ENCODE measurements at regions not wholly inside any gene's neighbourhood (a gene's known extent, or its start where the extent isn't known, plus 50 kb on each side); places are given as distances from the start of the nearest gene placed in this dataset.

DNA sequence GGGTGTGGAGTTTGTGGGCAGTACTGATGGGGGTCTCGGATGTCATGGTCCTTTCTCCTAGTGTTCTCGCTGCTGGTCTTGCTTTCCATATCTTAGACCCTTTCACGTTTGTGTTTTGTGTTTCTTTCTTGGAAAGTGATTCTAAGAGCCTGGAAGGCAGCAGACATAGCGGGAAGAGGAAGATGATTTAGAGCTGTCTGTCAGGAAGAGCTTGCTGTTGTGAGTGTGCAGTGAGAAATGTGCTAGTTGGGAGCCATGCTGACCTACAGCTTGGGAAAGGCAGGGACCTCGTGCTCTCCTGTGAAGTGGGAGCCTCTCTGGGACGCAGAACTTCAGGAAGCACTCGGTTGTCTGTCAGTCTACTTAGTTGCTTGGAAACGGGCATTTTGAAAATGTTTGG, 122.2 kb downstream of the ZNF518B start:
- TF ChIP-seq POLR2A (IDR thresholded peaks at IDR 0.05): no peak
- TF ChIP-seq, protein P1, sequence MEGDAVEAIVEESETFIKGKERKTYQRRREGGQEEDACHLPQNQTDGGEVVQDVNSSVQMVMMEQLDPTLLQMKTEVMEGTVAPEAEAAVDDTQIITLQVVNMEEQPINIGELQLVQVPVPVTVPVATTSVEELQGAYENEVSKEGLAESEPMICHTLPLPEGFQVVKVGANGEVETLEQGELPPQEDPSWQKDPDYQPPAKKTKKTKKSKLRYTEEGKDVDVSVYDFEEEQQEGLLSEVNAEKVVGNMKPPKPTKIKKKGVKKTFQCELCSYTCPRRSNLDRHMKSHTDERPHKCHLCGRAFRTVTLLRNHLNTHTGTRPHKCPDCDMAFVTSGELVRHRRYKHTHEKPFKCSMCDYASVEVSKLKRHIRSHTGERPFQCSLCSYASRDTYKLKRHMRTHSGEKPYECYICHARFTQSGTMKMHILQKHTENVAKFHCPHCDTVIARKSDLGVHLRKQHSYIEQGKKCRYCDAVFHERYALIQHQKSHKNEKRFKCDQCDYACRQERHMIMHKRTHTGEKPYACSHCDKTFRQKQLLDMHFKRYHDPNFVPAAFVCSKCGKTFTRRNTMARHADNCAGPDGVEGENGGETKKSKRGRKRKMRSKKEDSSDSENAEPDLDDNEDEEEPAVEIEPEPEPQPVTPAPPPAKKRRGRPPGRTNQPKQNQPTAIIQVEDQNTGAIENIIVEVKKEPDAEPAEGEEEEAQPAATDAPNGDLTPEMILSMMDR (IDR thresholded peaks at IDR 0.05): no peak

All from testis (tissue), 2 donors.